HG03432 (cell line): ENCODE measurements at regions not wholly inside any gene's neighbourhood (a gene's known extent, or its start where the extent isn't known, plus 50 kb on each side); places are given as distances from the start of the nearest gene placed in this dataset.

Source experiments
- ATAC-seq: cut with Tn5 transposase; IDR thresholded peaks from one replicate; pipeline ENCODE4 v1.9.1; 2021; ENCODE audit warnings: mild to moderate bottlenecking, moderate library complexity; ENCODE audit not compliant: unreplicated experiment

- ATAC-seq = no peak
These were observed 227.4 kb upstream of the BCOR start for GRCh38 chrX:40325161-40325560.

- no peak for ATAC-seq
These were observed 226.2 kb upstream of the BCOR start for GRCh38 chrX:40323977-40324376.

GRCh38 chrX:40320819-40321218 is 223.1 kb upstream of the BCOR start:
- ATAC-seq = no peak

DNA sequence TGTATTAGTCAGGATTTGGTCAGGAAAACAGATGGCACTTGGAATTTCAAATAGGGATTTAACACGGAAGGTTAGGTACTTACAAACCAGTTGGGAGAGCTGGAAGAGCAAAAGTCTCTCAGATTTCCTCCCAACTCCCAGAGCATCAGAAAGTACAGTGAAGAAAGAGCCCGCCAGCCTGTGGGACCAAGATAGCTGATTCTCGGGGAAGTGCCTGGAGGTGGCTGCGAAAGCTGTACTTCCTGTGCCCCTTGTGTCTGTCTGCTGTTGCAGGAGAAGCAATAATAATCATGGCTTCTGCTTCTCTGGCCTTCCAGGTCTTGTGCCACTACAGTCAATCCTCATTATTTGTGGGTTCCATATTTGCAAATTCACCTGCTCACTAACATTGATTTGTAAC is 221.0 kb upstream of the BCOR start:
- no peak for ATAC-seq

DNA sequence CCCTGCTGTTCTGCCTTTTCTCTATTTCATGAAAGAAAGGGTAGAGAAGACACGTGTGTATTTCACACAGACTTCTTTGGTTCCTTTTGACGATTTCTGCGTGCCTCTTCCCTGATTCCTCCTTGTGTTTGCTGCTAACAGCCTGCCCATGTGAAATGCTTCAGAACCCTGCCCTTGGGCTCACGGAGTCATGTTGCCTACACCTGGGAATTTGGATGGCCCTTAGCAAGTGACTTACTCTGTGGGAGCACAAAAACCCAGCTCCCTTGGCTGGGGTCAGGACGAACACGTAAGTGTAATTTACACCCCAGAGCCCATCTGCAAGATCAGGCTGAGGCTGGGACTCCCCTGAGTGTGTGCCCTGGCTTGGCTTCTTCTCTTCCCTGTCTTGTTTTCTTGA is 220.3 kb upstream of the BCOR start:
- ATAC-seq = no peak

GRCh38 chrX:40316502-40316901 is 218.7 kb upstream of the BCOR start:
- ATAC-seq = no peak

DNA sequence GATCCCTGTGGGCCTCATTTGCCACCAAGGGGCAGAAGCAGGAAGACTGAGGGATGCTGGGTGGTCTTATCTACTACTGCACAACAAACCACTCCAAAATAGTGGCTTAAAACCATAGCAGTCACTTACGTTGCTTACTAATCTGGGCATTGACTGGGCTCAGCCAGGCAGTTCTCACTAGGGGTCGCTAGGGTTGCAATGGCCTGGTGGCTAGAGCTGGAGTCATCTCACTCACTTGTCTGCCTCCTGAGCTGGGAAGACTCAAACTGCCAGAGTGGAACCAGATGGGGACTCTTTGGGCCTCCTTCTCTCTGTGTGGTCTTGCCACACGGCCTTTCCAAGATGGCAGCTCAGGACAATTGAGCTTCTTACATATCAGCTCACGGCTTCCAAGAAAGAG is 216.3 kb upstream of the BCOR start:
- no peak for ATAC-seq

DNA sequence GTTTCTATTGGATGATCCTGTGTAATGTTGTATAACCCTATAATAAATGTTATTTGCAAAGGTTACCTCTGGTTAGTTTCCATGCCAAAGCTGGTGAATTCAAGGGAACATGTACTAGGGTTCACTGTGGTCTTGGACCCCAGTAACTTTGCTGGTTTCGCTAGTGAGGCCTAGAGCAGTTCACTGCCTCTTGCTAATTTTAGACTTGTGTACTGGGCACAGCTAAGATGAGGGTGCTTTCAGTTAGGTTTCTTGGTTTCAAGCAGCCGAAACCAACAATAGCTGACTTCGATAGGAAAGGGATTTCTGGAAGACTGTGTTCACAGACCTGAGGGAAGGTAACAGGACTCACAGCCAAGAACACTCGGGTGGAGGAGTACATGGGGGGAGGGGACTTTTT is 215.5 kb upstream of the BCOR start:
- ATAC-seq = no peak

- no peak for ATAC-seq
These were observed 212.7 kb upstream of the BCOR start for GRCh38 chrX:40310447-40310846.

GRCh38 chrX:40310016-40310415 is 212.3 kb upstream of the BCOR start:
- ATAC-seq = no peak

DNA sequence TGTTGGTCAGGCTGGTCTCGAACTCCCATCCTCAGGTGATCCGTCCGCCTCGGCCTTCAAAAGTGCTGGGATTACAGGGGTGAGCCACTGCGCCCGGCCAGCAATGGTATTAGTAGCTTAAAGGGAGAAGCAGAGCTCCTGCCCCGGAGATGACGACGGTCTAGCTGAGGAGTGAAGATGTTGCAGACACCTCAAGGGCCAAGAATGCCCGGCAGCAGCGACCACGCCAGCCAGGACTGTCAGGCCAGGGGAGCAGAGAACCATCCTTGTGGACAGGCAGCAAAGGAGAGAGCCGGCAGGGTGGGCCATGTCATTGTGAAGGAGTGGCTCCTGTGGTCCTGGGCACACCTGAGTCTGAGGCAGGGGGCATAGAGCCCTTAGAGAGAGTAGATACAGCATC is 210.1 kb upstream of the BCOR start:
- no peak for ATAC-seq

- ATAC-seq = no peak
These were observed 206.4 kb upstream of the BCOR start for GRCh38 chrX:40304115-40304514.

- no peak for ATAC-seq
These were observed 205.7 kb upstream of the BCOR start for GRCh38 chrX:40303256-40304077.

GRCh38 chrX:40300286-40300890 is 202.6 kb upstream of the BCOR start:
- ATAC-seq = peak; percentile 43

GRCh38 chrX:40299641-40300046 is 201.9 kb upstream of the BCOR start:
- ATAC-seq = no peak

DNA sequence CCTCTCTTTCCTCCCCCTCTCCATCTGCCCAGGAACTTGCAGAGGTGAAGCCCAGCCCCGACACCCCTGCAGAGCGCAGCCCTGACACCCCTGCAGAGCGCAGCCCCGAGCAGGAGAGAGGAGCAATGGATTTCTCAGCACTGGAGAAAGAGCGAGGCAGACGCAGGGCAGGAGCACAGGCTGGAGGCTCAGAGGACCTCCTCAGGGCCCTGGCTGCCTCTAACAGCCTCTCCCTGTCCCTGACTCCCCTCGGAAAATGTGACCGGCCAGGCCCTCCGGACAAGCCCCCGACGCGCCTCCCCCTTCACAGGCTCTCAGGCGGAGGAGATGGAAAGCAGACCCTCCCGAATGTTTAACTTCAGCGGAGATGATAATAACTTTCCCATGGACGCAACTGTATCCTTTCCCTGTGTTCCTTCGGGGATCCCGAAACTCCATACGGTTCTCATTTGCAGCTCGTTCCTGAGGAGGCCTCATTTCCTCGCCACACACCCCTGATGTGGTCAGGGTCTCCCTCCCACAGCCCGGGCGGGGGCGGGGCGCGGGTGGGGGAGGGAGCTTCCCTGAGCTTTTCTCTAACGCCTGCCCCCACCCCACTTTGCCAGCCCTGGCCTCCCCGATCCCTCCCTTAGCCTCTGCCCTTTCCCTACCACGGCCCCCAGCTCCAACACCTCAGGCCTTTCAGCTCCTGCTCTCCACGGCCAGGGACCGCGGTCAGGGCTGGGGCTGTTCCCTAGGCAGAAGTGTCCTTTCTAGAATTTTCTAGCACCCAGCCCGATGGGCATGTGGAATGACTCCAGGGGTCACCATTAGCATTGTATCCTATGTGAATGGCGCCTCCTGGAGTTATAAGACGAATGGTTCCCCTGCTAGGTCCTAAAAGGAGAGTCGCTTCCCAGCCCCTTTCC is 201.1 kb upstream of the BCOR start:
- no peak for ATAC-seq

GRCh38 chrX:40298069-40298468 is 200.3 kb upstream of the BCOR start:
- no peak for ATAC-seq

GRCh38 chrX:40291553-40291952 is 193.8 kb upstream of the BCOR start:
- ATAC-seq = no peak

GRCh38 chrX:40290517-40290916 is 192.8 kb upstream of the BCOR start:
- ATAC-seq = no peak

- no peak for ATAC-seq
These were observed 188.1 kb upstream of the BCOR start for GRCh38 chrX:40285876-40286275.

GRCh38 chrX:40284852-40285251 is 187.1 kb upstream of the BCOR start:
- ATAC-seq = no peak

GRCh38 chrX:40283981-40284380 is 186.2 kb upstream of the BCOR start:
- ATAC-seq = no peak
